Left lung (tissue), 4 donors: ENCODE measurements at regions not wholly inside any gene's neighbourhood (a gene's known extent, or its start where the extent isn't known, plus 50 kb on each side); places are given as distances from the start of the nearest gene placed in this dataset.

Source experiments
- ATAC-seq: fragments of 200-7000 bp; cut with Tn5 transposase; one replicate; pipeline ENCODE4 v1.9.1; 2020; ENCODE audit warnings: moderate library complexity
- DNase-seq, 4 donors: peaks; one replicate each; pipeline ENCODE4 v3.0.0-alpha.2; 2013 to 2020
- H3K27ac ChIP-seq, 2 donors: fragments of 200-600 bp; sonication (generic) in 1 of 2; one replicate each; pipeline versions ENCODE4 v1.5.0 to v1.8.0; 2020 to 2021
- H3K27me3 ChIP-seq, 2 donors: fragments of 200-600 bp; sonication (generic) in 1 of 2; one replicate each; pipeline versions ENCODE4 v1.5.0 to v1.8.0; 2020 to 2021
- H3K36me3 ChIP-seq, 2 donors: fragments of 200-600 bp; sonication (generic) in 1 of 2; one replicate each; pipeline versions ENCODE4 v1.5.0 to v1.8.0; 2020 to 2021
- H3K4me1 ChIP-seq, 2 donors: fragments of 200-600 bp; one replicate each; pipeline ENCODE4 v1.8.0; 2021
- H3K4me3 ChIP-seq, 2 donors: fragments of 200-600 bp; sonication (generic) in 1 of 2; one replicate each; pipeline versions ENCODE4 v1.5.0 to v1.8.0; 2020 to 2021; ENCODE audit warnings: mild to moderate bottlenecking in 1 of 2
- H3K9me3 ChIP-seq, 2 donors: fragments of 200-600 bp; sonication (generic) in 1 of 2; one replicate each; pipeline versions ENCODE4 v1.5.0 to v1.8.0; 2020 to 2021
- CTCF ChIP-seq, 2 donors: fragments of 200-600 bp; sonication (generic) in 1 of 2; IDR thresholded peaks; one replicate each; pipeline versions ENCODE4 v1.5.0 to v1.8.0; 2021; ENCODE audit warnings: antibody characterized with exemption in 2 of 2
- intact Hi-C, 2 donors: fragments of 100-400 bp; cut with DNase I; formaldehyde crosslinking; loops; one replicate each; pipeline versions ENCODE4 v1.11.2 to v1.14.2; 2022
- donor health status: DM: no; HTN: yes; CAD: no.
- donor health status: DM: no; HTN: no; CAD: no.

- no peak for TF ChIP-seq CTCF (IDR thresholded peaks at IDR 0.05)
- no peaks in the 10 kb centered on the region for H3K9me3 ChIP-seq
- ATAC-seq (no peak), DNase-seq (no peak)
- H3K27ac ChIP-seq: no peak overlapping the region
- intact Hi-C loops: no loop called here
- H3K4me1 ChIP-seq: no peaks in the 10 kb centered on the region
- no peaks in the 10 kb centered on the region for H3K27me3 ChIP-seq
- no peaks in the 10 kb centered on the region for H3K36me3 ChIP-seq
- no peak overlapping the region for H3K4me3 ChIP-seq
Measured at GRCh38 chr2:66125951-66126350, 309.0 kb upstream of the MEIS1 start.

DNA sequence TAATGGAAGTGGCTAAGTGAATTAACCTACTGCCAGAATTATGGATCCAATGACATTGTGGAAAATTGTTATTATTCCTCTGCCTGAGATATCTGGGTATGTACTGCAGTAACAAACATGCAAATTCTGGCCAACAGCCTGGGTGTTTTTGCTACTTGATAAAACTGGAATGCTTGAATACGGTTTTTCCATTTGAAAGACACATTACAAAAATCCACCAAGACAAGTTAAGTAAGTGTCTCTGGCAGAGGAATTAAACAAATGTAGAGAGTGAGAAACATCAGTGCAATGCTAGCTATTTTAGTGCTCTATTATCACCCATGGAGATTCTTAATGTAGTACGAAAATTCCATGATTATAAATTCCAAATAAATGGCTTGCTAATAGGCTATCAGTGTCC lies 312.4 kb upstream of the MEIS1 start:
- DNase-seq (peak in 2 of 4 donors; percentile 84 to 88), ATAC-seq (no peak)
- intact Hi-C loops: no loop called here
- Histone ChIP-seq H3K27me3 (no peaks in the 10 kb centered on the region), H3K4me1 (no peaks in the 10 kb centered on the region), H3K9me3 (no peaks in the 10 kb centered on the region), H3K27ac (no peak overlapping the region), H3K36me3 (no peaks in the 10 kb centered on the region), H3K4me3 (no peak overlapping the region)
- TF ChIP-seq CTCF (IDR thresholded peaks at IDR 0.05): no peak

- Histone ChIP-seq H3K4me1 (no peaks in the 10 kb centered on the region), H3K36me3 (no peaks in the 10 kb centered on the region)
Measured at GRCh38 chr2:66121946-66122345, 313.0 kb upstream of the MEIS1 start.

GRCh38 chr2:66113988-66114625 lies 320.8 kb upstream of the MEIS1 start:
- intact Hi-C loops: no loop called here
- Histone ChIP-seq H3K9me3 (no peaks in the 10 kb centered on the region), H3K4me3 (no peak overlapping the region), H3K27ac (no peak overlapping the region), H3K36me3 (no peaks in the 10 kb centered on the region), H3K27me3 (no peaks in the 10 kb centered on the region), H3K4me1 (no peaks in the 10 kb centered on the region)
- no peak for TF ChIP-seq CTCF (IDR thresholded peaks at IDR 0.05)
- DNase-seq (no peak), ATAC-seq (no peak)

More at GRCh38 chr2:66121946-66122345, 313.0 kb upstream of the MEIS1 start:
- no peak for TF ChIP-seq CTCF (IDR thresholded peaks at IDR 0.05)
- Histone ChIP-seq H3K9me3 (no peaks in the 10 kb centered on the region), H3K27ac (no peak overlapping the region), H3K4me3 (no peak overlapping the region), H3K27me3 (no peaks in the 10 kb centered on the region)
- no peak for DNase-seq
- ATAC-seq: no peak
- intact Hi-C loops: no loop called here

GRCh38 chr2:66111706-66112105 lies 323.2 kb upstream of the MEIS1 start:
- no peaks in the 10 kb centered on the region for H3K36me3 ChIP-seq
- no peaks in the 10 kb centered on the region for H3K9me3 ChIP-seq
- DNase-seq: no peak
- TF ChIP-seq CTCF (IDR thresholded peaks at IDR 0.05): no peak
- H3K4me3 ChIP-seq: no peak overlapping the region
- H3K27ac ChIP-seq: no peak overlapping the region
- H3K4me1 ChIP-seq: no peaks in the 10 kb centered on the region
- ATAC-seq: no peak
- no peaks in the 10 kb centered on the region for H3K27me3 ChIP-seq
- intact Hi-C loops: no loop called here
